ENCODE measurements at regions not wholly inside any gene's neighbourhood (a gene's known extent, or its start where the extent isn't known, plus 50 kb on each side); places are given as distances from the start of the nearest gene placed in this dataset.

- no peak for TF ChIP-seq CTCF (IDR thresholded peaks at IDR 0.05)
- TF ChIP-seq POLR2A (IDR thresholded peaks at IDR 0.05) = no peak
- no peak for TF ChIP-seq POLR2AphosphoS5 (IDR thresholded peaks at IDR 0.05)
Measured at GRCh38 chr6:71529026-71529425, 240.4 kb downstream of the OGFRL1 start.

Measured in prostate gland (tissue), 2 donors.